Testis (tissue), 2 donors: ENCODE measurements at regions not wholly inside any gene's neighbourhood (a gene's known extent, or its start where the extent isn't known, plus 50 kb on each side); places are given as distances from the start of the nearest gene placed in this dataset.

Experiments used
- POLR2A ChIP-seq: fragments of 450-650 bp; IDR thresholded peaks from one replicate; pipeline ENCODE4 v1.6.1; 2017; ENCODE audit warnings: antibody characterized with exemption, mild to moderate bottlenecking, moderate library complexity
- TF ChIP-seq, protein P1 (sequence below), 3 experiments: fragments of 450-650 bp in 2 of 3; fragments of 200-600 bp in 1 of 3; sonication (generic) in 1 of 3; IDR thresholded peaks; one replicate each; pipeline ENCODE4 v1.5.1; 2016 to 2019; ENCODE audit warnings: antibody characterized with exemption in 3 of 3, mild to moderate bottlenecking in 2 of 3, moderate library complexity in 1 of 3

GRCh38 chr20:39691151-39691862 lies 729.2 kb downstream of the DHX35 start:
- no peak for TF ChIP-seq POLR2A
- TF ChIP-seq, protein P1, sequence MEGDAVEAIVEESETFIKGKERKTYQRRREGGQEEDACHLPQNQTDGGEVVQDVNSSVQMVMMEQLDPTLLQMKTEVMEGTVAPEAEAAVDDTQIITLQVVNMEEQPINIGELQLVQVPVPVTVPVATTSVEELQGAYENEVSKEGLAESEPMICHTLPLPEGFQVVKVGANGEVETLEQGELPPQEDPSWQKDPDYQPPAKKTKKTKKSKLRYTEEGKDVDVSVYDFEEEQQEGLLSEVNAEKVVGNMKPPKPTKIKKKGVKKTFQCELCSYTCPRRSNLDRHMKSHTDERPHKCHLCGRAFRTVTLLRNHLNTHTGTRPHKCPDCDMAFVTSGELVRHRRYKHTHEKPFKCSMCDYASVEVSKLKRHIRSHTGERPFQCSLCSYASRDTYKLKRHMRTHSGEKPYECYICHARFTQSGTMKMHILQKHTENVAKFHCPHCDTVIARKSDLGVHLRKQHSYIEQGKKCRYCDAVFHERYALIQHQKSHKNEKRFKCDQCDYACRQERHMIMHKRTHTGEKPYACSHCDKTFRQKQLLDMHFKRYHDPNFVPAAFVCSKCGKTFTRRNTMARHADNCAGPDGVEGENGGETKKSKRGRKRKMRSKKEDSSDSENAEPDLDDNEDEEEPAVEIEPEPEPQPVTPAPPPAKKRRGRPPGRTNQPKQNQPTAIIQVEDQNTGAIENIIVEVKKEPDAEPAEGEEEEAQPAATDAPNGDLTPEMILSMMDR (IDR thresholded peaks at IDR 0.05): no peak
